ENCODE measurements at regions not wholly inside any gene's neighbourhood (a gene's known extent, or its start where the extent isn't known, plus 50 kb on each side); places are given as distances from the start of the nearest gene placed in this dataset.

GRCh38 chr15:34640661-34641060 is 57.2 kb upstream of the GOLGA8B start:
- Histone ChIP-seq H3K4me2 (no peak overlapping the region), H3K27ac (no peak overlapping the region), H3K4me1 (no peaks in the 10 kb centered on the region), H3K9me3 (peaks cover 7% of the 10 kb centered on the region; the same call in 1 of the 3 replicates), H3K4me3 (no peak overlapping the region)
- ATAC-seq: no peak
- POLR2A ChIA-PET: no interaction called here
- DNase-seq (ENCODE audit: low read depth in 1 of 2, low spot score in 1 of 2): no peak
- FAIRE-seq: no peak
- CTCF ChIA-PET: interaction anchor here (1.1 to 1.2 kb wide), 2 partner anchors 15 to 68 kb away, joined by 3 to 4 read pairs; no protein-coding TSS in a partner anchor
- TF ChIP-seq RARB (CRISPR knock-in tag; IDR thresholded peaks at IDR 0.05) (no peak), HMGXB4 (CRISPR knock-in tag; IDR thresholded peaks at IDR 0.05; ENCODE audit: borderline replicate concordance) (no peak), CEBPB (IDR thresholded peaks at IDR 0.05) (no peak), ELK1 (IDR thresholded peaks at IDR 0.05; ENCODE audit: low read depth, low read length) (no peak), CTCF (IDR thresholded peaks at IDR 0.05) (no peak), MYC (IDR thresholded peaks at IDR 0.05; ENCODE audit: borderline replicate concordance, low read length) (no peak), JUN (IDR thresholded peaks at IDR 0.05) (no peak), FOSL2 (IDR thresholded peaks at IDR 0.05) (no peak), FOSL2 (CRISPR knock-in tag; IDR thresholded peaks at IDR 0.05) (no peak), KDM5A (IDR thresholded peaks at IDR 0.05) (no peak), ZC3H11A (IDR thresholded peaks at IDR 0.05) (no peak), KDM1A (IDR thresholded peaks at IDR 0.05; ENCODE audit: low read depth) (no peak)
- TF ChIP-seq, protein P1, sequence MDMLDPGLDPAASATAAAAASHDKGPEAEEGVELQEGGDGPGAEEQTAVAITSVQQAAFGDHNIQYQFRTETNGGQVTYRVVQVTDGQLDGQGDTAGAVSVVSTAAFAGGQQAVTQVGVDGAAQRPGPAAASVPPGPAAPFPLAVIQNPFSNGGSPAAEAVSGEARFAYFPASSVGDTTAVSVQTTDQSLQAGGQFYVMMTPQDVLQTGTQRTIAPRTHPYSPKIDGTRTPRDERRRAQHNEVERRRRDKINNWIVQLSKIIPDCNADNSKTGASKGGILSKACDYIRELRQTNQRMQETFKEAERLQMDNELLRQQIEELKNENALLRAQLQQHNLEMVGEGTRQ (IDR thresholded peaks at IDR 0.05): no peak

DNA sequence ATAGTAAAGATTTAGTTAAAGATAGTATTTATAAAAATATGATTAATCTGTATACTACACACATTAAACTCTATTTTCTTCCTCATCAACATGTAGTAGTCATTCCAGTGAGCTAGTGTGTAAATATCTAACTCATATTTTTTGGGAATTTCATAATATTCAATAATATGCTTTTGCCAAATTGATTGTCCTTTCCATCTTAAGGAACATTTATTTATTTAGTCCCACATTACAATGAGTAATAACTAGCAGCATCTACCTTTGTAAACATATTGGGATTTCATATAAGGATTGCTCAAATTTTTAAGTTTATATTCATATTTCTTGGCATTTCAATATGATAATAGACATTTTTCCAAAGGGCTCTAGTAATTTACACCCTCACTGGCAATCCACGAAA is 53.9 kb upstream of the GOLGA8B start:
- no peak for ATAC-seq
- Histone ChIP-seq H3K4me1 (no peaks in the 10 kb centered on the region), H3K4me2 (no peak overlapping the region), H3K9me3 (peaks cover 1% of the 10 kb centered on the region; the same call in 1 of the 3 replicates), H3K4me3 (no peak overlapping the region), H3K27ac (no peak overlapping the region)
- ChIA-PET POLR2A (no interaction called here), CTCF (interaction anchor here (1.2 kb wide), 1 partner anchor 16 kb away, joined by 10 read pairs; no protein-coding TSS in a partner anchor)
- no peak for FAIRE-seq
- 59% methylated on average over 1 of the region's 1 CpG for WGBS (ENCODE audit: missing lambda C conversion rate)
- DNase-seq (ENCODE audit: low read depth in 1 of 2, low spot score in 1 of 2): no peak
- TF ChIP-seq PHF8 (IDR thresholded peaks at IDR 0.05; ENCODE audit: borderline replicate concordance, low read depth) (no peak), SMC3 (IDR thresholded peaks at IDR 0.05) (no peak), NPAS2 (CRISPR knock-in tag; IDR thresholded peaks at IDR 0.05; ENCODE audit: borderline replicate concordance) (no peak), ZFP36 (IDR thresholded peaks at IDR 0.05; ENCODE audit: borderline replicate concordance, partially characterized antibody) (no peak), CTCF (IDR thresholded peaks at IDR 0.05) (no peak), CHD2 (IDR thresholded peaks at IDR 0.05; ENCODE audit: low read length, partially characterized antibody) (no peak), REST (IDR thresholded peaks at IDR 0.05) (no peak), JUNB (IDR thresholded peaks at IDR 0.05) (no peak), NR3C1 (IDR thresholded peaks at IDR 0.05) (no peak), ZC3H11A (IDR thresholded peaks at IDR 0.05) (no peak), FOSB (CRISPR knock-in tag; IDR thresholded peaks at IDR 0.05) (no peak), TP53 (CRISPR knock-in tag; IDR thresholded peaks at IDR 0.05) (no peak)
- TF ChIP-seq, protein P1 (IDR thresholded peaks at IDR 0.05): no peak
- TF ChIP-seq, protein P2, sequence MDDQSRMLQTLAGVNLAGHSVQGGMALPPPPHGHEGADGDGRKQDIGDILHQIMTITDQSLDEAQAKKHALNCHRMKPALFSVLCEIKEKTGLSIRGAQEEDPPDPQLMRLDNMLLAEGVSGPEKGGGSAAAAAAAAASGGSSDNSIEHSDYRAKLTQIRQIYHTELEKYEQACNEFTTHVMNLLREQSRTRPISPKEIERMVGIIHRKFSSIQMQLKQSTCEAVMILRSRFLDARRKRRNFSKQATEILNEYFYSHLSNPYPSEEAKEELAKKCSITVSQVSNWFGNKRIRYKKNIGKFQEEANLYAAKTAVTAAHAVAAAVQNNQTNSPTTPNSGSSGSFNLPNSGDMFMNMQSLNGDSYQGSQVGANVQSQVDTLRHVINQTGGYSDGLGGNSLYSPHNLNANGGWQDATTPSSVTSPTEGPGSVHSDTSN (IDR thresholded peaks at IDR 0.05): no peak

Data from A549 (cell line).